ENCODE measurements at regions not wholly inside any gene's neighbourhood (a gene's known extent, or its start where the extent isn't known, plus 50 kb on each side); places are given as distances from the start of the nearest gene placed in this dataset.
A peak's percentile ranks its signal among the peaks of the same experiment; 100 is the strongest.

DNA sequence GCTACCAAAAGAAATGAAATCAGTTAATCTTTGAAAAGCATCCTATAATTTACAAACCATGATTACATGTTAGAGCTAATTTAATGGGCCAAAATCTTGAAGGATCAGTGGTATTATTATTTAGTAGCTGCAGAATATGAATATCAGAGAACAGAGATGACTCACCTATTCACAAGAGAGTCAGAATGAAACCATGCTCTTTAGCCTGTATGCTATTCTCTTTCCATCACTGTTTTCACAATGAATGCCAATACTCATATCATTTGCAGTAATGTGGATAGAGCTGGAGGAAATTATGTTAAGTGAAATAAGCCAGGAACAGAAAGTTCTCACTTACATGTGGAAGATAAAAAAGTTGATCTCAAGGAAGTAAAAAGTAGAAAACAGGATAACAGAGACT lies 414.1 kb downstream of the CENPC start:
- DNase-seq (ENCODE audit: low spot score in 2 of 2) (no peak), FAIRE-seq (no peak)

DNA sequence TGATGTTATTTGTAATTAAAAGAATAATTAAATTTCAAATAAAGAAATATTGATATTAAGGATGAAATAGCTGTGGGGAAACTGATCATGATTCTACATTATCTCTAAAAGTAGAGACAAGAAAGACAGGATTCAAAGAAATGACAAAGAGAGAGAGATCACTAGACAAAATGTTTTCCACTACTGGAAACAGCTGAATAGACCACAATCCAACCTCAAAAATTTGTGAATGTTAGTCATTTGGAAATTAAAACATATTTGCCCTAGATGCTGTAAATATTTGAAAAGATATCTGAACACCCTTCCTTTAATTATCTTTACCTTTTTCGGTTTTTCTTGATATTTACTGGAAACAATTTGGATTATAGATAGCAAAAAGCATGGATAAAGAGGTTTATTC lies 414.9 kb downstream of the CENPC start:
- no peak for FAIRE-seq
- DNase-seq (ENCODE audit: low spot score in 2 of 2): no peak

DNA sequence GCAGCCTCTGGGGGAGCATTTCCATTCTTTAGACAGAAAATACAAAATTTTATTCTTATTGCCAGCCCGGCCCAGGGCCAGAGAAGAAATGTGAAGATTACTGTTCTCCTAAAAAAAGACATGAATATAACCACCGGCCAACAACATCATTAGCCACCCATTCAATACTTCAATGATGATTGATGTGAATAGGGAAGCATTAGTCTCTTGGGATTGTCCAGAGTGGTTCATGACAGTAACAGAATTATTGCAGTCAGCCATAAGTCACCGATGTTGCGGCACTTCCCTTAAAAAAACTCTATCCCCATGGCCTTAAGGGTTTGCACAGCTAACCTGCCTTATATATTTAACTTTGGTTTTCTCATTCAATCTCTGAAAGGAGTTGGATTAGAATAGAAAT lies 418.7 kb downstream of the CENPC start:
- DNase-seq (ENCODE audit: low spot score in 2 of 2): no peak
- no peak for FAIRE-seq

DNA sequence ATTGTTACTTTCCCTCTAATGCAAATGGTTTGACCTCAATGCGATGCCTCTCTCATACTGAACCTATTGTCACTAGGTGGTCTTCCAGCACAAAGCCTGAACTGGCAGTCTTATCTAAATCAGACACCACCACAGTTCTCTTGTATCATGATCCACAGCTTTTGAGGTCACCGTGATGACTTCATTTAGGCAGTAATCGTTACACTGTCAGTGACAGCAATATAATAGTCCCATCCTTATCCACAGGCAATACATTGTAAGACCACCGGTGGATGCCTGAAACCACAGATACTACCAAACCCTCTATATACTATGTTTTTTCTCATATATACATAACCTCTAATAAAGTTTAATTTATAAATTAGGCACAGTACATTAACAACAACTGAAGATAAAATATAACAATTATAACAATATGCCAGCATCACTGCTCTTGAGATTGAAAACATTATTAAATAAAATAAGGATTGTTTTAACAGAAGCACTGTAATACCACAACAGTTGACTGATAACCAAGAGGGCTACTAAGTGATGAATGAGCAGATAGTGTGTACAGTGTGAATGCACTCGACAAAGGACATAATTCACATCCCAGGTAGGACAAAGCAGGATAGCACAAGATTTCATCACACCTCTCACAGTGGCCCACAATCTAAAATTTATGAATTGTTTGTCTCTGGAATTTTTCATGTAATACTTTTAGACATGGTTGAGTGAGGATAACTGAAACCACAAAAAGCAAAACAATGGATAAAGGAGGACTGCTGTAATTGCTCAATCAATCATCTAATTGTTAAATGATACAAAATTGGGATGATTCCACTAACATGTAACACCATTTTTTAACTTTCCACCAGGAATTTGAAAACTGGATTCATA lies 419.4 kb downstream of the CENPC start:
- FAIRE-seq (no peak), DNase-seq (ENCODE audit: low spot score in 2 of 2) (no peak)

DNA sequence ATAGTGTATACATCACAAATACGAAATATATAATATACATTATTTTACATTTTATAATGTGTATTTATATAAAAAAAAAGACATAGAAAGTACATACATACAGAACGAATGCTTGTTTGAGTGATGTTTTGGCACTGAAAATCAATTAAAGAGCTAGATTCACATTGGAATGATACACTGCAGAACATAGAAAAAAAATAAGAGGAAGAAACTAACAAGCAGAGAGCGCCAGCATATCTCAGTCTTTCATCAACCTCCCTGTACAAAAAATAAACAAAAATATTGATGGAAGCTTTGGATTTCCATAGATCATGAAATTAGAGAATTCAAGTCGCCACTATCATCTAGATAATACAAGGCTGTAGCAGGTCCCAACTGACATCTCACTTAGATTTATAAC lies 420.6 kb downstream of the CENPC start:
- DNase-seq (ENCODE audit: low spot score in 2 of 2): no peak
- peak; percentile 30 for FAIRE-seq

DNA sequence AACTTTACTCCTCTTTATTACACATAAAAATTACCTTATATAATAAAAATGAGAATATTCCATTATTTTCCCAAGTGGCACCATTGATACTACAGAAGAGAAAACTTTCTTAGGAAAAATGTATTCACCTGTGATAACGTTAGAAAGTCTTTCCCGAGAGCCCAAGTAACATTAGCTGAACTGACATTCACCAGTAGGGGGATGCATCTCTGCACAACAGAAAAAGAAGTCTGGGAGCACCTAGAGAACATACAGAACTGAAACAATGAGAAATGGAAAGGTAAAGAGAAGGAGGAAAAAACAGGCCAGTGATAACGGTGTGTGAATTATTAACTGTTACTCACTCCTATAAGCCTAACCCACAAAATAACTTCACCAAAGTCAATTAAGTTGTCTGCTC lies 423.3 kb downstream of the CENPC start:
- no peak for DNase-seq (ENCODE audit: low spot score in 2 of 2)

DNA sequence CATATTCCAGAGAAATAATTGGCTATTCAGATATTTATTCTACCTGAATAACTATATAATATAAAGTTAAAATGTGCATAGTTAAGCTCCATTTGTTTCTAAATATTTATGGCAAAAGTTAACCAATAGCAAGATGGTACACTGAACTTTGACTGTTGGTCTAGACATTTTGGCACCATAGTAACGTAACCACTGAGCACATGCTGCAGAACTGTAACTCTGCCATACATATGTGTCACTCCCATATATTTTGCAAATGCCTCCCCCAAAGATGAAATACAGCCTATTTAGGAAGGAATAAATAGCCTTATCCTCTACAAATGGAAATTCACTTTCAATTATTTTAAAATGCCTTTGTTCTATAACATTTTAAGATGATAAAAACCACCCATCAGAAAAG lies 424.9 kb downstream of the CENPC start:
- DNase-seq (ENCODE audit: low spot score in 2 of 2) (no peak), FAIRE-seq (no peak)

More for the DNA sequence above, 423.3 kb downstream of the CENPC start:
- FAIRE-seq: no peak

DNA sequence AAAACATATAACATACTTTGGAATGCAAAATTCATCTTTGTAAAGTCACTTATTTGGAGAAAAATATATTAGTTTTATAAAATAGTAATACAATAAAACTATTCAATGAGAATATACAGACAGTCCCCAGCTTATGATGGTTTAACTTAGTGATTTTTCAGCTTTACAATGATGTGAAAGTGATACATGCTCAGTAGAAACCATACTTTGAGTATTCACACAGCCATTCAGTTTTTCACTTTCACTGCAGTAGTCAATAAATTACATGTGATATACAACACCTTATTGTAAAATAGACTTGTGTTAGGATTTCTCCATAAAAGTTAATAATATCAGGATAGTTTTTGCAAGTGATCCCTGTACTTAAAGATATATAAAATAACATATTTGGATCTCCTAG lies 436.0 kb downstream of the CENPC start:
- DNase-seq (ENCODE audit: low spot score in 2 of 2) (no peak), FAIRE-seq (no peak)

DNA sequence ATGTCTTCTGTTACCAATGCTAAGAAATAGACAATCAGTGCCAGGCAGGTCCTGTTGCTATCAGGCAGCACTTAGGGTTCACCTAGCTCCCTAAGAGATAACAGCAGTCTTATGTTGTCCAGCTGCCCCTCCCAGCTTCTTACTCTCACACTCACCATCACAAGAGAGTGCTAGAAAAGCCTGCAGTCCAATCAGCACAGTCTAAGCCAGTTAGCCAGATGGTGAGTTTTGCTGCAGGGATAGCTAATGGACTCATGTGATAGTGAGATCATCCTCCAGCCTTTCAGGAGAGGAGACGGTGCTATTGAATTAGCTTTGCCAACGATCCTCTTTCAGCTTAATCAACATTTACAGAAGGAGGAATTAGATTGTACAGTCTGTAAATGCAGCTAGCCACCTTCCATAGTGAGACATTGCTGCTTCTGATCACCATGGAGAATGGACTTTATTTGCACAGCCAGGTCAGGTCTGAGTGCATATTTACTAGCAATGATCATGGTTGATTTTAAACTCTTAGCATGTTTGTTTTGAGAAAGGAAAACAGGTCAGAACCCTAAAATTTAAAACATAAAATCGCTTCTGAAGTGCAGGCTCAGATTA lies 438.3 kb downstream of the CENPC start:
- FAIRE-seq (no peak), DNase-seq (ENCODE audit: low spot score in 2 of 2) (no peak)

DNA sequence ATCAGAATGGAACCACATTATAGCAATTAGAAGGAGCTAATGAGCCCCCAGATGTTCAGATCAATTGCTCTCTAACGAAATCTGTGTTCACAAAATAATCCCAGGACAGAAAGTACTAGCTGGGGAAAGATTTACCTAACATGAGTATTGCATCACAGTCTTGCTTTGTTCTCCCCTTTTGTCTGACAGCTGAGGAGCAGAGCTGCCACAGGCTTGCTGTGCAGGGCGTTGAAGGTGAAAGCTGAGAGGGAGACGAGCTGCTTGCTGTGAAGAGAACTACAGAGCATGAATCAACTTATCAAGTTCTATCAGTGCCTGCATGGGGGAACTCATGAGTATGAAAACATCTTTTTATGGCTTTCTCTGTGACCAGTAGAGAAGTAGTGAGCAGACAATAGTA lies 441.2 kb downstream of the CENPC start:
- FAIRE-seq: no peak
- DNase-seq (ENCODE audit: low spot score in 2 of 2): no peak

DNA sequence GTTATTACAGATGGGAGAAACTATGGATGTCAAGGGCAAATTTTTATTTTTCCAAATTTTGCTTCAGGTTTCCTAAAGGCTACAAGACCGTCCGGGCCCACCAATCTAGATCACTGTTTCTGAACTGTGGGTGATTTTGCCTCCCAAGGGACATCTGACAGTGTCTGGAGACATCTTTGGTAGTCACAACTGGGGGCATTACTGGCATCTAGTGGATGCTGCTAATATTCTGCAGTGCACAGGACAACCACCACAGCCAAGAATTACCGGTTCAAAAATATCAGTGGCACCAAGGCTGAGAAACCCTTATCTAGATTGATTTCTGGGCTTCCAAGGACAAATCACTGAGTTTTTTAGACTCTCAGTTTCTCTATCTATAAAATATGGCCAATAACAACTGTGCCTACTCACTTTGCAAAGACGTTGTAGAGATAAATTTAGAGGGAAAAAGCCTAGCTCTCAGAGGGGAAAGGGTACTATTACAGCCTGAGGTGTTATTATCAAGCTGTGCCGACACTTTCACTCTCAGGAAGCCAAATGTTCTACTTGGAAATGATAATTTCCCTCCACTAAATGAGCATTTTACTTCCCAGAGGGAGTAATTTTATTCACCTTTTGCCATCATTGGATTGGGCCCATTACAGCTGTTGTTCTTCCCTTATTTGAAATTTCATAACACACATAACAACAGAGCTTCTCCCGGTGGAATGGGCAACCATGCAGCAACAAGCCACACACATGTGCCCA lies 442.1 kb downstream of the CENPC start:
- FAIRE-seq: no peak
- no peak for DNase-seq (ENCODE audit: low spot score in 2 of 2)

DNA sequence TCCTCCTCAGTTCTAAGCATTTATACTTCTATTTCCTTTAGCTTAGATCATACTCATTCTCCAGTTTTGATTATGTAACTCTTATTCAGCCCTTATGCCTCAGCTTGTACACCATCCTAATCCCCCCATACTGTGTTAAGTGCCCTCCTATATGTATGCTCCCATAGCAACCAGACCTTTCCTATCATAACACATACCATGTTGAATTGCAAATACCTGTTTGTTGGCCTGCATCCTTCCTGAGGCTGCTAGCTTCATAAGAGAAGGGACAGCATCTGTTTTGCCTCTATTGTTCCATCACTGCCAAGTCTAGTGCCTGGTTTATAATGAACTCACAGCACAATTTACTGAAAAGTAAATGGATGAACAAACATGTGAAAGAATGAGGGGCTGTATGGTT lies 443.7 kb downstream of the CENPC start:
- no peak for FAIRE-seq
- DNase-seq (ENCODE audit: low spot score in 2 of 2): no peak

DNA sequence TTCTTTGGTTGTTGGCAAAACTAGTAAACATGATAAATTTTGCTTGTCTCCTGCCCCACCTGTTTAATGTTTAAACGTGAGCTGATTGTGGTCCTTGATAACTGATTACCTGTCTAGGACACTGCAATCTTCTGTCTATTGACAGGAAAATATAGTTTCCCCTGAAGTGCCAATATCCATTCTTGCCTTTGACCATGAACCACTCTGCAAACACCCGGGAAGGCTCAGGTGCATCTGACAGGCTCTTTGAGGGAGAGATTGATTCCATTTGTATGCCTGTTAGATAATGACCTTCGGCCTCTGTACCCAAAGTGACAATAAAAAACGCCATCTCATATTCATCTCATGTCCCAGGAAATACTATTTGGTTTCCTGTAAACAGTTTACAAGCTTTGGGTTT lies 453.0 kb downstream of the CENPC start:
- FAIRE-seq (no peak), DNase-seq (ENCODE audit: low spot score in 2 of 2) (no peak)

DNA sequence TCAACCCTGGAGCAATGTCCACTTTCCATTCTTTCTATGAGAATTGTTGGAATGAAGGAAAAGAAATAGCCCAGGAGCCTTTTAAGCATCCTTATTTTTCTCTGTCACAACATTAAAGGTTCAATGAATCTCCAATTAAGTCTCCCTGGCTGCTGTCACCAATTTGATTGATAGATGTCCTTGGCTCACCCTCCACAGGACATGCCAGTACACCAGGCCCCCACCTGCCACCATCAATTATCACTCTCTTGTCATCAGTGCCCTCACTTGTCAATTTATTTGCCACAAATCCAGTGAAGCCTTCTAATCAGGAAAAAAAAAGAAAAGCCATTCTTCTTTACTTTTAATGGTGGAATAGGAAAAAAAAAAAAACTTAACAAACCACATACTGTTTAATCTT lies 453.6 kb downstream of the CENPC start:
- no peak for FAIRE-seq

DNA sequence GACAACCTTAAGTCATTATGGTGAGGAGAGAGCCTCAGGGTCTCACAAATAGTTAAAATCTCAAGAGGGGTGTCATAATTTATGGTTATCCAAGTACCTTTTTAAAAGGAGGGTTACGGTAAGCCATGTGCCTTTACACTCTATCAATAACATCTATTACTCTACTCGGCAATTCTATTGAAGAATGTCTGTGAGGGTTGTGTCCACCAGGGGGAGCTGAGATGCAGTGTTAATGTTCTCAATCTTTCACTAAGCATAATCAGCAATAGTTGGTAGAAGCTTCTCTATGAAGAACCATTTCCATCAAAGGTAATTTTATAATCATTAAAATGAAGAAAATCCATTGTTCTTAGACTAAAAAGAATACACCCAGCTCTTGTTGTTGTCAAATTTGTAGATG lies 457.4 kb downstream of the CENPC start:
- DNase-seq (ENCODE audit: low spot score in 2 of 2) (no peak), FAIRE-seq (no peak)

More for the DNA sequence above, 453.6 kb downstream of the CENPC start:
- no peak for DNase-seq (ENCODE audit: low spot score in 2 of 2)

DNA sequence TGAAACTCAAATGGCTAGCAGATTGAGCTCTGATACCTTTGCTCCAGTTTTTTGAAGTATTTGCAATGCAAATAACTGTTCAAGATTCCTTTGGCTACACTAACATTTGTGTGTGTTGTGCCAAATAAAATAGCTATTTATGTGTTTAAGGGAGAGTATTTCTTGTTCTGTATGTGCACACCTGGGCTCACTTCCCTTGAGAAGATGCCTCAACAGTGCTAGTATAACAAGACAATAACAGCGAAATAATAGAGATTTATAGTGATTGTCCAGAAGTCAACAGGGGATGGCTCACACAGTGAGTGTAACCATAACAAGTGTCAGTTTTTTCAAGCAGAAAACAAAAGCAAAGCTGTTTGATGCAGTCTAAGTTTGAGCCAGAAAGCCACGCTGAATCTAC lies 460.5 kb downstream of the CENPC start:
- DNase-seq (ENCODE audit: low spot score in 2 of 2) (no peak), FAIRE-seq (no peak)

DNA sequence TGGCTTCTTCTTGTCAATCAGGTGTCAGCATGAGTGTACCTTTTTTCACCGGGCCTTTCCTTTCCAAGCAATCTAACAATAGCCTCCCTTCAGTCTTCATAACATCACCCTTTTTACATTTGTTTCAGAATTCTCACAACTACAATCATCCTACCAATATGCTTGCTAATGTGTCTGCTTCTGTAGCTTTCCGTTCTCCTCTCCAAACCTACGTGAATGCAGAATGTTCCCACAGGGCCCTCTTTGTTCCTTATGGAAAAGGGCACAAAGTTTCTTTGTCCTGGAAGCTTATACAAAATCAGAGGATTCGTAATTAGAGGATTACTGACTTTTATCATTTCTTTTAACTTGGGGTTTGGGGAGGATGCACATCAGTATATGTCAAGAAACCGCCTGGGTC lies 461.8 kb downstream of the CENPC start:
- no peak for FAIRE-seq

DNA sequence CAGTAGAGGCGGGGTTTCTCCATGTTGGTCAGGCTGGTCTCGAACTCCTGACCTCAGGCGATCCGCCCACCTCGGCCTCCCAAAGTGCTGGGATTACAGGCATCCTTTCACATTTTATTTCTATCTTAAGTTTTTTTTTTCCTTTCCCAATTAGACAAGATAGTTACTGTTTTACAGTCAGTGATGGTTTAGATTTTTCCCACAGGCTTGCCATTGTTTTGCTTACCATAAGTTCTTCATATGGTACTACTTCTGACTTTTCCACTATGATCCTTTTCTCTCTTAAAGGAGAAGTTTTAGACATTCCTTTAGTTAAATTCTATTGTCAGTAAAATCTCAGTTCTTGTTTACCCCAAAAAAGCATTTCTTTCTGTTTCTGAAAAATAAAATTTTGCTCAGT lies 462.6 kb downstream of the CENPC start:
- DNase-seq (ENCODE audit: low spot score in 2 of 2) (no peak), FAIRE-seq (no peak)

More for the DNA sequence above, 461.8 kb downstream of the CENPC start:
- DNase-seq (ENCODE audit: low spot score in 2 of 2): no peak

DNA sequence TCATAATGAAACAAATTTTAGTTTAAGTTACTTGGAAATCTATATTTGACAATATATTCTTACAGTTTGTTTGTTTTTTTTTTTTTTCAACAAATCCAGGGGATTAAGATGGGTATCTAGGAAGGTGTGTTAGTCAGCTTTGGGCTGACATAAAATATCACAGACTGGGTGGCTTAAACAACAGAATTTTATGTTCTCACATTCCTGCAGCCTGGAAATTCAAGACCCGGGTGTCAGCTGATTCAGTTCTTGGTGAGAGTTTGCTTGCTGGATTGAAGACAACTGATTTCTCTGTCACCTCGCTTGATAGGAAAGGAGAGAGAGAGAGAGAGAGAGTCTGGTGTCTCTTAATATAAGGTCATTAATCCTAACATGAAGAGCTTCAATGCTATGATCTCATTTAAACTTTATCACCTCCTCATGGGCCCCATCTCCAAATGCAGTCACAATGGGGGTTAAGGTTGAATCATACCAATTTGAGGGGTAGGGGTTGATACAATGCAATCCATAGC lies 465.2 kb downstream of the CENPC start:
- no peak for DNase-seq (ENCODE audit: low spot score in 2 of 2)
- FAIRE-seq: peak; percentile 15

DNA sequence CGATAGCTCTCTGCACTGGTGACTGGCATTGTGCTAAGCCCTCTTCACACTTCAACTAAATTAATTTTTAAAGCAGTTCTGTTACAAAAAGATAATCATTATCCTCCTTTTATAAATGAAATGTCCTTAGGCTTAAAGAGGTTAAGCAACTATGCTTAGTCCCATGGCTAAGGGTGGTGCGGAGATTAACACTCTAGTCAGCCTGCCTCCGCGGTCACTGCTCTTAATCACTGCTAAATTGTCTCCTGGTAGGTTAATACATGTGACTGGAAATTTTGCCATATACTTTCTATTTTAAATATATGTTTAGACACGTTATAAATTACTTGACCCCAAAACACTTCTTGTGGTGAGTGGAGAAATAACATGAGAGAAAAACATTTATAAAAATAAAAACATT lies 473.7 kb downstream of the CENPC start:
- DNase-seq (ENCODE audit: low spot score in 2 of 2) (no peak), FAIRE-seq (no peak)

DNA sequence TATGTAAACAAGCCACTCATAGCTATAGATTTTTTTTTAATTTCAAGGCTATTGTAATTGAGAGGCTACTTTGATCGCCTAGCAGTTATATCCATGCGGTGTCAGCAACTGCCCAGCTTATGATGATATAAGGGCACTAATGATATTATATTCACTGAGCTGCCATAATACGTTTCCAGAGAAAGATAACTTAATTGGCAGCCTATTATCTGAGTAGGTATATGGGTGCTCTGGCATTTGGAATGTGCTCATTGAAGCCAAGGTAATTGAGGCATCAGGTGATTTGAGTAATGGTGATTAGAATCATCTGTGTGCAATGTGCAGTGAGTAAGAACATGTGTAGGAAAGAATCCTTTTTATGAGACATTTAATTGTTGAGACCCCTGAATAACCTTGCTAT lies 490.0 kb downstream of the CENPC start:
- FAIRE-seq (no peak), DNase-seq (ENCODE audit: low spot score in 2 of 2) (no peak)
